GM12864 (cell line): ENCODE measurements at regions not wholly inside any gene's neighbourhood (a gene's known extent, or its start where the extent isn't known, plus 50 kb on each side); places are given as distances from the start of the nearest gene placed in this dataset.
A peak's percentile ranks its signal among the peaks of the same experiment; 100 is the strongest.

Experiments
- DNase-seq: peaks from one replicate; pipeline ENCODE4 v3.0.0-alpha.2; 2011; ENCODE audit warnings: low read depth
- H3K4me3 ChIP-seq: 2 replicates; pipeline ENCODE4 v1.5.1; 2011; ENCODE audit warnings: mild to moderate bottlenecking, low read depth, low read length, control low read depth
- CTCF ChIP-seq: IDR thresholded peaks from 2 replicates; pipeline ENCODE4 v1.5.1; 2011; ENCODE audit warnings: low read depth, mild to moderate bottlenecking, moderate library complexity, low read length, control low read depth, inconsistent platforms; ENCODE audit errors: missing control alignments

GRCh38 chrY:19042984-19043442 lies 269.5 kb upstream of the HSFY2 start:
- DNase-seq, result no peak
- H3K4me3 ChIP-seq, result no peak overlapping the region
- no peak for TF ChIP-seq CTCF

GRCh38 chrY:19042306-19042958 lies 268.9 kb upstream of the HSFY2 start:
- DNase-seq, result no peak
- TF ChIP-seq CTCF, result no peak
- no peak overlapping the region for H3K4me3 ChIP-seq

GRCh38 chrY:19026631-19027030 lies 253.1 kb upstream of the HSFY2 start:
- H3K4me3 ChIP-seq, result no peak overlapping the region
- TF ChIP-seq CTCF, result no peak

GRCh38 chrY:19023934-19024333 lies 250.4 kb upstream of the HSFY2 start:
- H3K4me3 ChIP-seq, result no peak overlapping the region
- no peak for DNase-seq
- TF ChIP-seq CTCF, result no peak

More at GRCh38 chrY:19026631-19027030, 253.1 kb upstream of the HSFY2 start:
- no peak for DNase-seq

GRCh38 chrY:19020193-19020592 lies 246.7 kb upstream of the HSFY2 start:
- no peak for DNase-seq
- TF ChIP-seq CTCF, result no peak
- no peak overlapping the region for H3K4me3 ChIP-seq

GRCh38 chrY:19016990-19017389 lies 243.5 kb upstream of the HSFY2 start:
- no peak for DNase-seq
- TF ChIP-seq CTCF, result no peak
- H3K4me3 ChIP-seq, result no peak overlapping the region

- TF ChIP-seq CTCF, result peak; percentile 21
- no peak overlapping the region for H3K4me3 ChIP-seq
- no peak for DNase-seq
These were observed 242.3 kb upstream of the HSFY2 start for GRCh38 chrY:19015854-19016253.
